Mammary epithelial cell (primary cell): ENCODE measurements at regions not wholly inside any gene's neighbourhood (a gene's known extent, or its start where the extent isn't known, plus 50 kb on each side); places are given as distances from the start of the nearest gene placed in this dataset.

Experiments used
- EZH2 ChIP-seq: IDR thresholded peaks from 2 replicates; pipeline ENCODE4 v1.6.1; 2012; ENCODE audit warnings: low read length, inconsistent platforms, borderline replicate concordance
- TF ChIP-seq, protein P1 (sequence below), 2 donors: IDR thresholded peaks in 1 of 2; conservative IDR thresholded peaks in 1 of 2; 2 replicates each; pipeline ENCODE4 v1.5.1; 2011 to 2012; ENCODE audit warnings: inconsistent platforms in 2 of 2, low read length in 2 of 2, mild to moderate bottlenecking in 2 of 2, control low read depth in 1 of 2, low read depth in 1 of 2; ENCODE audit not compliant: insufficient read depth in 1 of 2; ENCODE audit errors: extremely low read depth in 1 of 2

DNA sequence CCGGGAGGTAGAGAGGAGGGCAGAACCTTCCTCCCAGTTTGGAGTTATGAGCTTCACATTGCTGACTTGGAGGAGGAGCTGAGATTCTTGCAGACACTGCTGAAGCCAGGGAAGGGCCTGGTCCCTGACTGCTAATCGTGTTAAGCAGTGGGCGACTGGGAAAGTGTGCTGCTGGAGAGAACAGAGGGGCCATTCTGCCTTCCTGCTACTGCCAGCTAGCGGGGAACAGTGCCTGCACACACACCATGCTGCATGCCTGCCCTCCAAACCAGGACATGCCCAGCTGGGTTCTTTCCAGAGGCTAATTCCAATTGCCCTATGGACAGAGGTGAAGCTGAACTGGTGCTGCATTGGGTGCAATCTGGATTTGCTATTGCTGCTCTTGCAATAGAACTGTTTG lies 281.4 kb downstream of the AJAP1 start:
- TF ChIP-seq, protein P1, sequence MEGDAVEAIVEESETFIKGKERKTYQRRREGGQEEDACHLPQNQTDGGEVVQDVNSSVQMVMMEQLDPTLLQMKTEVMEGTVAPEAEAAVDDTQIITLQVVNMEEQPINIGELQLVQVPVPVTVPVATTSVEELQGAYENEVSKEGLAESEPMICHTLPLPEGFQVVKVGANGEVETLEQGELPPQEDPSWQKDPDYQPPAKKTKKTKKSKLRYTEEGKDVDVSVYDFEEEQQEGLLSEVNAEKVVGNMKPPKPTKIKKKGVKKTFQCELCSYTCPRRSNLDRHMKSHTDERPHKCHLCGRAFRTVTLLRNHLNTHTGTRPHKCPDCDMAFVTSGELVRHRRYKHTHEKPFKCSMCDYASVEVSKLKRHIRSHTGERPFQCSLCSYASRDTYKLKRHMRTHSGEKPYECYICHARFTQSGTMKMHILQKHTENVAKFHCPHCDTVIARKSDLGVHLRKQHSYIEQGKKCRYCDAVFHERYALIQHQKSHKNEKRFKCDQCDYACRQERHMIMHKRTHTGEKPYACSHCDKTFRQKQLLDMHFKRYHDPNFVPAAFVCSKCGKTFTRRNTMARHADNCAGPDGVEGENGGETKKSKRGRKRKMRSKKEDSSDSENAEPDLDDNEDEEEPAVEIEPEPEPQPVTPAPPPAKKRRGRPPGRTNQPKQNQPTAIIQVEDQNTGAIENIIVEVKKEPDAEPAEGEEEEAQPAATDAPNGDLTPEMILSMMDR (conservative IDR thresholded peaks at IDR 0.05 in 1 of 2, IDR thresholded peaks at IDR 0.05 in 1 of 2; ENCODE audit: extremely low read depth in 1 of 2, insufficient read depth in 1 of 2, low read depth in 1 of 2, low read length in 2 of 2): no peak
- no peak for TF ChIP-seq EZH2
